NCI-H1694 (cell line): ENCODE measurements at regions not wholly inside any gene's neighbourhood (a gene's known extent, or its start where the extent isn't known, plus 50 kb on each side); places are given as distances from the start of the nearest gene placed in this dataset.
"Not testable (repeated sequence)": the region's sequence is repeated elsewhere in the genome, so short reads cannot be mapped to it uniquely, and the experiment has no call there.

Experiments used
- DNase-seq: peaks from one replicate; lab custom pipeline; 2025; lab: John Stamatoyannopoulos, UW

GRCh38 chr9:107577140-107577776, 87.7 kb upstream of the KLF4 start:
- no peak for DNase-seq

GRCh38 chr9:107571148-107571547, 81.6 kb upstream of the KLF4 start:
- no peak for DNase-seq

- no peak for DNase-seq
Observed at GRCh38 chr9:107569174-107569573, 79.6 kb upstream of the KLF4 start.

- DNase-seq: not testable (repeated sequence)
Observed at GRCh38 chr9:107568406-107568805, 78.8 kb upstream of the KLF4 start.

- DNase-seq: no peak
Observed at GRCh38 chr9:107567462-107567861, 77.9 kb upstream of the KLF4 start.

GRCh38 chr9:107566611-107567061, 77.1 kb upstream of the KLF4 start:
- no peak for DNase-seq

GRCh38 chr9:107562798-107563197, 73.2 kb upstream of the KLF4 start:
- no peak for DNase-seq

- no peak for DNase-seq
Observed at GRCh38 chr9:107559494-107560086, 70.0 kb upstream of the KLF4 start.

GRCh38 chr9:107557236-107557990, 67.8 kb upstream of the KLF4 start:
- DNase-seq: no peak

GRCh38 chr9:107554636-107555035, 65.1 kb upstream of the KLF4 start:
- DNase-seq: no peak

GRCh38 chr9:107548298-107549142, 59.0 kb upstream of the KLF4 start:
- no peak for DNase-seq

GRCh38 chr9:107547772-107548297, 58.3 kb upstream of the KLF4 start:
- no peak for DNase-seq

- no peak for DNase-seq
Observed at GRCh38 chr9:107547303-107547702, 57.7 kb upstream of the KLF4 start.

GRCh38 chr9:107546859-107547258, 57.3 kb upstream of the KLF4 start:
- no peak for DNase-seq

GRCh38 chr9:107545036-107545435, 55.5 kb upstream of the KLF4 start:
- no peak for DNase-seq

- no peak for DNase-seq
Observed at GRCh38 chr9:107542411-107543157, 53.0 kb upstream of the KLF4 start.

- DNase-seq: no peak
Observed at GRCh38 chr9:107541523-107541922, 52.0 kb upstream of the KLF4 start.

GRCh38 chr9:107540164-107540561, 50.6 kb upstream of the KLF4 start:
- DNase-seq: no peak

GRCh38 chr9:107539427-107540163, 50.0 kb upstream of the KLF4 start:
- DNase-seq: no peak
